ENCODE measurements at regions not wholly inside any gene's neighbourhood (a gene's known extent, or its start where the extent isn't known, plus 50 kb on each side); places are given as distances from the start of the nearest gene placed in this dataset.

GRCh38 chr2:104537116-104537515 is 316.8 kb upstream of the POU3F3 start:
- no peak for DNase-seq (ENCODE audit: low spot score)

- no peak for DNase-seq (ENCODE audit: low spot score)
Measured at GRCh38 chr2:104538077-104538476, 315.8 kb upstream of the POU3F3 start.

- no peak for DNase-seq (ENCODE audit: low spot score)
Measured at GRCh38 chr2:104539649-104540048, 314.3 kb upstream of the POU3F3 start.

GRCh38 chr2:104545055-104545454 is 308.9 kb upstream of the POU3F3 start:
- no peak for DNase-seq (ENCODE audit: low spot score)

GRCh38 chr2:104546537-104546936 is 307.4 kb upstream of the POU3F3 start:
- no peak for DNase-seq (ENCODE audit: low spot score)

GRCh38 chr2:104547221-104547620 is 306.7 kb upstream of the POU3F3 start:
- no peak for DNase-seq (ENCODE audit: low spot score)

- DNase-seq (ENCODE audit: low spot score): no peak
Measured at GRCh38 chr2:104561251-104561650, 292.7 kb upstream of the POU3F3 start.

GRCh38 chr2:104562537-104562936 is 291.4 kb upstream of the POU3F3 start:
- DNase-seq (ENCODE audit: low spot score): no peak

- no peak for DNase-seq (ENCODE audit: low spot score)
Measured at GRCh38 chr2:104563398-104563996, 290.4 kb upstream of the POU3F3 start.

- no peak for DNase-seq (ENCODE audit: low spot score)
Measured at GRCh38 chr2:104568247-104568646, 285.7 kb upstream of the POU3F3 start.

- no peak for DNase-seq (ENCODE audit: low spot score)
Measured at GRCh38 chr2:104570259-104570658, 283.7 kb upstream of the POU3F3 start.

GRCh38 chr2:104572834-104573233 is 281.1 kb upstream of the POU3F3 start:
- no peak for DNase-seq (ENCODE audit: low spot score)

GRCh38 chr2:104574367-104574766 is 279.5 kb upstream of the POU3F3 start:
- no peak for DNase-seq (ENCODE audit: low spot score)

- DNase-seq (ENCODE audit: low spot score): no peak
Measured at GRCh38 chr2:104577143-104577542, 276.8 kb upstream of the POU3F3 start.

GRCh38 chr2:104582471-104582870 is 271.4 kb upstream of the POU3F3 start:
- DNase-seq (ENCODE audit: low spot score): no peak

- peak; percentile 12 for DNase-seq (ENCODE audit: low spot score)
Measured at GRCh38 chr2:104583811-104584210, 270.1 kb upstream of the POU3F3 start.

- peak; percentile 13 for DNase-seq (ENCODE audit: low spot score)
Measured at GRCh38 chr2:104584393-104584792, 269.5 kb upstream of the POU3F3 start.

GRCh38 chr2:104595576-104595975 is 258.3 kb upstream of the POU3F3 start:
- no peak for DNase-seq (ENCODE audit: low spot score)

- no peak for DNase-seq (ENCODE audit: low spot score)
Measured at GRCh38 chr2:104597942-104598341, 256.0 kb upstream of the POU3F3 start.

GRCh38 chr2:104598636-104599035 is 255.3 kb upstream of the POU3F3 start:
- no peak for DNase-seq (ENCODE audit: low spot score)

- no peak for DNase-seq (ENCODE audit: low spot score)
Measured at GRCh38 chr2:104599787-104600510, 254.0 kb upstream of the POU3F3 start.

- DNase-seq (ENCODE audit: low spot score): no peak
Measured at GRCh38 chr2:104606056-104606455, 247.9 kb upstream of the POU3F3 start.

- no peak for DNase-seq (ENCODE audit: low spot score)
Measured at GRCh38 chr2:104616856-104617255, 237.1 kb upstream of the POU3F3 start.

GRCh38 chr2:104620801-104621200 is 233.1 kb upstream of the POU3F3 start:
- no peak for DNase-seq (ENCODE audit: low spot score)

Data from globus pallidus (tissue), 1 donor.